HFFc6 (cell line): ENCODE measurements at regions not wholly inside any gene's neighbourhood (a gene's known extent, or its start where the extent isn't known, plus 50 kb on each side); places are given as distances from the start of the nearest gene placed in this dataset.

Source experiments
- DNase-seq: peaks from one replicate; pipeline ENCODE4 v3.0.0-alpha.2; 2018
- H3K27ac Mint-ChIP-seq: 2 replicates; pipeline ENCODE4 v1.8.0; 2020; ENCODE audit warnings: mild to moderate bottlenecking, mixed read lengths
- H3K27me3 Mint-ChIP-seq: 2 replicates; pipeline ENCODE4 v1.8.0; 2021; ENCODE audit warnings: mild to moderate bottlenecking, moderate library complexity, mixed read lengths; ENCODE audit not compliant: insufficient read depth
- H3K36me3 Mint-ChIP-seq: 2 replicates; pipeline ENCODE4 v1.8.0; 2021; ENCODE audit warnings: low read depth, mixed read lengths
- H3K4me1 Mint-ChIP-seq: 2 replicates; pipeline ENCODE4 v1.8.0; 2020; ENCODE audit warnings: low read depth, mixed read lengths
- H3K4me3 Mint-ChIP-seq: 2 replicates; pipeline ENCODE4 v1.8.0; 2020; ENCODE audit warnings: mild to moderate bottlenecking, moderate library complexity, mixed read lengths
- H3K9me3 Mint-ChIP-seq: 2 replicates; pipeline ENCODE4 v1.8.0; 2020; ENCODE audit warnings: mild to moderate bottlenecking, mixed read lengths
- TF ChIP-seq, protein P1 (sequence below): fragments of 200-600 bp; sonication (generic); IDR thresholded peaks from 2 replicates; pipeline ENCODE4 v1.5.0; 2021; ENCODE audit warnings: antibody characterized with exemption, mild to moderate bottlenecking

DNA sequence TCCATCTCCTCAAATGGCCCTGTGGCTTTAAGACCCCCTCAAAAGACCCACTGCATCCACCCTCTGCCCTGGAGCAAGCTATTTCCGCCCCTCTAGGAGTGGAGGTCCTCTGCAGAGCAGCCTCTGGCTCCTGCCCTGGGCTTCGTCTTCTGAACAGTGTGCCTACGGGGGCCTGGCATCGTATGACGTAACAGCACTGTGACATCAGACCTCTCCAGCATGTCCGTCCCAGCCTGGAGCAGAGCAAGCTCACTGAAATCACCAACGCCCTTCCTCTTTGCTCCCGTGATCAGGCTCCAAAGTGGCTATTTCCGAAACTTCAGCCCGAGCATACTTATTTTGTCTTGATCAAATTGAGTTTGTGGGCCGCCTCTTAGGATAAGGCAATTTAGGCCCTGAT is 69.1 kb upstream of the PTCH1 start:
- DNase-seq = no peak
- Mint-ChIP-seq H3K4me1 (no peaks in the 10 kb centered on the region), H3K9me3 (no peaks in the 10 kb centered on the region), H3K36me3 (no peaks in the 10 kb centered on the region), H3K27me3 (peaks cover 12% of the 10 kb centered on the region), H3K4me3 (no peak overlapping the region), H3K27ac (no peak overlapping the region)
- TF ChIP-seq, protein P1, sequence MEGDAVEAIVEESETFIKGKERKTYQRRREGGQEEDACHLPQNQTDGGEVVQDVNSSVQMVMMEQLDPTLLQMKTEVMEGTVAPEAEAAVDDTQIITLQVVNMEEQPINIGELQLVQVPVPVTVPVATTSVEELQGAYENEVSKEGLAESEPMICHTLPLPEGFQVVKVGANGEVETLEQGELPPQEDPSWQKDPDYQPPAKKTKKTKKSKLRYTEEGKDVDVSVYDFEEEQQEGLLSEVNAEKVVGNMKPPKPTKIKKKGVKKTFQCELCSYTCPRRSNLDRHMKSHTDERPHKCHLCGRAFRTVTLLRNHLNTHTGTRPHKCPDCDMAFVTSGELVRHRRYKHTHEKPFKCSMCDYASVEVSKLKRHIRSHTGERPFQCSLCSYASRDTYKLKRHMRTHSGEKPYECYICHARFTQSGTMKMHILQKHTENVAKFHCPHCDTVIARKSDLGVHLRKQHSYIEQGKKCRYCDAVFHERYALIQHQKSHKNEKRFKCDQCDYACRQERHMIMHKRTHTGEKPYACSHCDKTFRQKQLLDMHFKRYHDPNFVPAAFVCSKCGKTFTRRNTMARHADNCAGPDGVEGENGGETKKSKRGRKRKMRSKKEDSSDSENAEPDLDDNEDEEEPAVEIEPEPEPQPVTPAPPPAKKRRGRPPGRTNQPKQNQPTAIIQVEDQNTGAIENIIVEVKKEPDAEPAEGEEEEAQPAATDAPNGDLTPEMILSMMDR = no peak

DNA sequence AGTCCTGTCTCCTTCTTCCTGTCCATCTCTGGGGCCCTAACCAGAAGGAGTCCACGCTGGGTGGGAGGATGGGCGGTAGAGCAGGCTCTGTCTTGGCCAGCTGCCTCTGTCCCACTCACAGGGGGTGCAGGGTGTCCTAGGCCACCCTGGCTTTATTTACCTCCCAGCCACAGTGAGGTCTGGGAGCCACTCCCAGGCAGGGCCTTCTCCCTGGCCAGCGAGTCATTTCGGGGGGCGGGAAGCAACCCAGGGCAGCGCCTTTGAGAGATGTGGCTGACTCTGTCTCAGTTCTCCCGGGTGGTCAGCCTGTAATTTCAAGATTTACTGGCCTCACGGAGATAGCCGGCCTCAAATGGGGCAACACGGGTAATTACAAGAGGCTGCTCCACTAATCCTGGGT is 67.4 kb upstream of the PTCH1 start:
- TF ChIP-seq, protein P1 = no peak
- H3K9me3 Mint-ChIP-seq = no peaks in the 10 kb centered on the region
- peaks cover 11% of the 10 kb centered on the region for H3K27me3 Mint-ChIP-seq
- H3K36me3 Mint-ChIP-seq = no peaks in the 10 kb centered on the region
- H3K4me1 Mint-ChIP-seq = no peaks in the 10 kb centered on the region
- H3K4me3 Mint-ChIP-seq = no peak overlapping the region
- no peak for DNase-seq
- H3K27ac Mint-ChIP-seq = no peak overlapping the region

DNA sequence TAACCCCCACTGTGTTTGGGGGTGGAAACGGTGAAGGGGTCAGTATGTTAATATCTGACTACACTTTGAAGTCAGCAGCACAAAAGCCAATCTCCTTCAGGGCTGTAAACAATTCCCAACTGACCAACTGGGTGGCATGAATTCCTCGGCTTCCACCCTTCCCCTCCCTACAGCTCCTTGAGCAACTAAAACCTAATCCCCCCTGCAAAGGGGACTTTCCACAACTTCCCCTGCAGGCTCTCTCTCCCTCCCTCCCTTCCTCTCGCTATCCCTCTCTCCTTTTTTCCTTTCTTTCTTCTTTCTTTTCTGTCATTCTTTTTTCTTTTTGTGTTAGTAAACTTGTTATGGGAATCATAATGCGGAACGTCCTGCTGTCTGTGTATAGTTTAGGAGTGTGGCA is 65.1 kb upstream of the PTCH1 start:
- Mint-ChIP-seq H3K27me3 (peaks cover 18% of the 10 kb centered on the region), H3K4me1 (no peaks in the 10 kb centered on the region), H3K36me3 (no peaks in the 10 kb centered on the region), H3K4me3 (no peak overlapping the region), H3K27ac (no peak overlapping the region), H3K9me3 (no peaks in the 10 kb centered on the region)
- no peak for DNase-seq
- TF ChIP-seq, protein P1 = no peak

DNA sequence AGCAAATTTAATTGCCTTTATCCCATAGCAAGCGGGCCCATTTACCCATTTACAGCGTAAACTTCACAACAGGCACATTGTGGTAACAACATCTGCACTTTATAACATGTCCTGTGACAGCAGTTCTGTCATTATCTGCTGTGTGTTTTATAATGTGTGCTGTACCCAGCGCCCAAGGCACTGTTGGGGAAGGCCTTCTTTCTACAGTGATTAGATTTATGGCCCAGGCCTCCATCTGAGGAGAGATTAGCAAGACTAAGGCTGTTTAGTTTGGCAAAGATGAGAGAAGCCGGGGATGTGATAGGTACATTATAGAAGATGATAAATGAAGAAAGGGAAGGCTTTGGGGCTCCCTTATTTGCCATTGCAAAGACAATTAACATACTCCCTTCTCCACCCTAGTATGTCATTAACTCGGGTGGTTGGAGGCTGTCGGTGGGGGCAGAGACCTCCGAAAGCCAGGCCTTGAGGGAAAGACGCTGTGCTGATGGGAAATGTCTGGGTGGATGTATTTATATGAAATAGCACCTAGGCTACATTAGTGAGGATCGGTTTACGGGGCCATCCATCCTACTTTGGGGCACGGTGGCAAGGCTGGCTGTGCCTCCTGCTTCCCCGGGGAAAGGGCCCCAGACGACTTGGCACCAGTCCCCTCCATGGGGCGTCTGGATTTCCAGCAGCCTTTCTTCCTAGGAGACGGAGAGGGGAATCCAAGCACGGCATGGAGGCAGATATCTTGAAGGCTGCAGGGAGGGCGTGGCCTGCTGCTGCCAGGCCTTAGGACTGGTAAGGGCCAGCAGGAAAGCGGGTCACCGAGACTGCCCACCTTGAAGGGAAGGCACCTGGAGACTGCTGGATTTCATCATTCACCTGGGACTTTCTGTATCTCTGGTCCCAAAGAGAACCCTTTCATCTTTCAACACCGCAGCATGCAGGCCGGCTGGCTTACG is 64.3 kb upstream of the PTCH1 start:
- no peaks in the 10 kb centered on the region for H3K4me1 Mint-ChIP-seq
- H3K27ac Mint-ChIP-seq = no peak overlapping the region
- H3K36me3 Mint-ChIP-seq = no peaks in the 10 kb centered on the region
- H3K9me3 Mint-ChIP-seq = no peaks in the 10 kb centered on the region
- TF ChIP-seq, protein P1 = no peak
- H3K27me3 Mint-ChIP-seq = peaks cover 18% of the 10 kb centered on the region
- H3K4me3 Mint-ChIP-seq = no peak overlapping the region
- no peak for DNase-seq

DNA sequence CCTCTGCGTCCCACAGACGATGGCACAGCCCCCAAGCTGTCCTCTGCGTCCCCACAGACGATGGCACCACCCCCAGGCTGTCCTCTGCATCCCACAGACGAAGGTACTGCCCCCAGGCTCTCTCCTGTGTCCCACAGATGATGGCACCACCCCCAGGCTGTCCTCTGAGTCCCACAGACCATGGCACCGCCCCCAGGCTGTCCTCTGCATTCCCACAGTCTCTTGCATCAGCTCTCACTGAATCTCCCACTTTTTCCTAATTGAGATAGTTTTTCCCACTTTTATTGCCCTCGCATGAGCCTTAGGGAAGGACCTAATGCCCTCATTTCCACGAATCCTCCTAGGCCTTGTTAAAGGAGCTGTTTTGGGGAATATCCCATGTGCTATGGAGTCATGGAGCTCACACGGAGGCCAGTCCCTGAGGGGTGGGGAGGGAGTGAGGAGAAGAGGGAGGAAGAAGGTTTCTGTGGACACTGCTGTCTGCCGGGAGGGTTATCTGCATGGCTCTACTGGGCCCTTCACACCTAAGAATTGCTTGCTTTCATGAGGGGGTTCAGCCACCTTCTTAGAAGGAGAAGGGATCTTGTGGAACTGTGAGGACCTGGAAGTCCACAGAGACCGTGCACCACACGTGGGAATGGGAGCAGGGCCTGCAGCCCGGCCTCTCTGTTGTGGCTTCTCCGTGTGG is 58.2 kb upstream of the PTCH1 start:
- TF ChIP-seq, protein P1 = no peak
- Mint-ChIP-seq H3K9me3 (no peaks in the 10 kb centered on the region), H3K4me3 (no peak overlapping the region), H3K36me3 (no peaks in the 10 kb centered on the region), H3K4me1 (peaks cover 16% of the 10 kb centered on the region), H3K27ac (no peak overlapping the region), H3K27me3 (peaks cover 18% of the 10 kb centered on the region)
- no peak for DNase-seq
